Breast epithelium (tissue), 3 donors: ENCODE measurements at regions not wholly inside any gene's neighbourhood (a gene's known extent, or its start where the extent isn't known, plus 50 kb on each side); places are given as distances from the start of the nearest gene placed in this dataset.

ENCODE experiments used
- POLR2A ChIP-seq: fragments of 450-650 bp; IDR thresholded peaks from one replicate; pipeline ENCODE4 v1.6.1; 2016; ENCODE audit warnings: antibody characterized with exemption, mild to moderate bottlenecking, moderate library complexity
- POLR2AphosphoS5 ChIP-seq, 3 donors: sonication (generic); formaldehyde crosslinking; IDR thresholded peaks; one replicate each; pipeline ENCODE4 v1.6.1; 2017; ENCODE audit warnings: antibody characterized with exemption in 3 of 3
- TF ChIP-seq, protein P1 (sequence below), 3 donors: fragments of 450-650 bp; IDR thresholded peaks; one replicate each; pipeline ENCODE4 v1.5.1; 2016 to 2017; ENCODE audit warnings: antibody characterized with exemption in 3 of 3, mild to moderate bottlenecking in 3 of 3, moderate library complexity in 3 of 3

GRCh38 chr20:11833825-11834224, 83.9 kb upstream of the BTBD3 start:
- TF ChIP-seq, protein P1, sequence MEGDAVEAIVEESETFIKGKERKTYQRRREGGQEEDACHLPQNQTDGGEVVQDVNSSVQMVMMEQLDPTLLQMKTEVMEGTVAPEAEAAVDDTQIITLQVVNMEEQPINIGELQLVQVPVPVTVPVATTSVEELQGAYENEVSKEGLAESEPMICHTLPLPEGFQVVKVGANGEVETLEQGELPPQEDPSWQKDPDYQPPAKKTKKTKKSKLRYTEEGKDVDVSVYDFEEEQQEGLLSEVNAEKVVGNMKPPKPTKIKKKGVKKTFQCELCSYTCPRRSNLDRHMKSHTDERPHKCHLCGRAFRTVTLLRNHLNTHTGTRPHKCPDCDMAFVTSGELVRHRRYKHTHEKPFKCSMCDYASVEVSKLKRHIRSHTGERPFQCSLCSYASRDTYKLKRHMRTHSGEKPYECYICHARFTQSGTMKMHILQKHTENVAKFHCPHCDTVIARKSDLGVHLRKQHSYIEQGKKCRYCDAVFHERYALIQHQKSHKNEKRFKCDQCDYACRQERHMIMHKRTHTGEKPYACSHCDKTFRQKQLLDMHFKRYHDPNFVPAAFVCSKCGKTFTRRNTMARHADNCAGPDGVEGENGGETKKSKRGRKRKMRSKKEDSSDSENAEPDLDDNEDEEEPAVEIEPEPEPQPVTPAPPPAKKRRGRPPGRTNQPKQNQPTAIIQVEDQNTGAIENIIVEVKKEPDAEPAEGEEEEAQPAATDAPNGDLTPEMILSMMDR (IDR thresholded peaks at IDR 0.05): no peak
- TF ChIP-seq POLR2A (no peak), POLR2AphosphoS5 (IDR thresholded peaks at IDR 0.05) (no peak)
